Heart right ventricle (tissue), 16 donors: ENCODE measurements at regions not wholly inside any gene's neighbourhood (a gene's known extent, or its start where the extent isn't known, plus 50 kb on each side); places are given as distances from the start of the nearest gene placed in this dataset.

ENCODE experiments used
- ATAC-seq, 8 donors: fragments of 200-7000 bp; cut with Tn5 transposase; one replicate each; pipeline ENCODE4 v1.9.1; 2020; ENCODE audit warnings: mild to moderate bottlenecking in 8 of 8, moderate library complexity in 8 of 8, moderate number of reproducible peaks in 1 of 8
- DNase-seq, 2 donors: peaks; one replicate each; pipeline ENCODE4 v3.0.0-alpha.2; 2020
- H3K27ac ChIP-seq, 10 donors: fragments of 200-600 bp; sonication (generic) in 2 of 10; one replicate each; pipeline versions ENCODE4 v1.5.0 to v1.8.0; 2020 to 2022; ENCODE audit warnings: mild to moderate bottlenecking in 3 of 10
- H3K27me3 ChIP-seq, 7 donors: fragments of 200-600 bp; one replicate each; pipeline ENCODE4 v1.8.0; 2021 to 2022; ENCODE audit warnings: mild to moderate bottlenecking in 2 of 7
- H3K36me3 ChIP-seq, 9 donors: fragments of 200-600 bp; sonication (generic) in 1 of 9; one replicate each; pipeline versions ENCODE4 v1.5.0 to v1.8.0; 2020 to 2022; ENCODE audit warnings: mild to moderate bottlenecking in 2 of 9
- H3K4me1 ChIP-seq, 9 donors: fragments of 200-600 bp; sonication (generic) in 1 of 9; one replicate each; pipeline versions ENCODE4 v1.5.0 to v1.8.0; 2020 to 2022; ENCODE audit warnings: mild to moderate bottlenecking in 4 of 9
- H3K4me3 ChIP-seq, 10 donors: fragments of 200-600 bp; sonication (generic) in 2 of 10; one replicate each; pipeline versions ENCODE4 v1.5.0 to v1.8.0; 2020 to 2022; ENCODE audit warnings: mild to moderate bottlenecking in 7 of 10, moderate library complexity in 2 of 10
- H3K9me3 ChIP-seq, 11 donors: fragments of 200-600 bp in 10 of 11; sonication (generic) in 2 of 11; one replicate each; pipeline versions ENCODE4 v1.5.0 to v1.8.0; 2013 to 2022; ENCODE audit warnings: mild to moderate bottlenecking in 2 of 11, control low read depth in 1 of 11, moderate library complexity in 1 of 11
- CTCF ChIP-seq, 9 donors: fragments of 200-600 bp; sonication (generic) in 2 of 9; IDR thresholded peaks; one replicate each; pipeline versions ENCODE4 v1.5.0 to v1.8.0; 2021 to 2022; ENCODE audit warnings: antibody characterized with exemption in 9 of 9, mild to moderate bottlenecking in 5 of 9, moderate library complexity in 1 of 9
- WGBS, 2 donors: extraction: QIAGEN DNeasy Blood & Tissue Kit; methylation state at CpG; one replicate each; pipeline ENCODE4 v1.1.7; 2013; ENCODE audit warnings: inconsistent platforms in 1 of 2; 5-methylcytosine and 5-hydroxymethylcytosine counted together
- intact Hi-C, 10 donors: fragments of 100-400 bp; cut with DNase I; formaldehyde crosslinking; loops; one replicate each; pipeline versions ENCODE4 v1.11.1 to v1.14.2; 2022
- donor health status: Arrhythmogenic right ventricular cardiomyopathy.
- donor health status: ischemic (EF 13 %, LVEDD 7.1; RV severe dilation, severe dysfunction).
- donor health status: healthy with polysubstance abuse.
- donor health status: DM: no; HTN: yes; CAD: no.
- donor health status: DM: no; HTN: no; CAD: no.
- donor health status: ischemic (EF 25% LVEDD 6.9; RV normal size, moderate dysfunction).
- donor health status: ischemic (EF 25% LVEDD 5.7; RV mildly dilated, moderate dysfunction).
- donor health status: healthy.
- donor health status: DM: yes; HTN: yes; CAD: no.
- donor health status: Ischemic cardiomyopathy.
- donor health status: ischemic (EF 35%, LVEDD 5.7; RV mildly dilated, moderate dysfunction).
- donor health status: nonischemic (EF 11% LVEDD 7.7; RV severe dilation, severe dysfunction).
- donor health status: DM: yes; HTN: yes; CAD: no.
- donor health status: PGD.
- donor health status: ischemic (EF 29% LVEDD 5.4; RV normal size, mild dysfunction).
- donor health status: nonischemic (EF 23%, LVEDD 6.1; RV moderate dilation, normal function).

GRCh38 chr5:39494534-39494933, 69.8 kb upstream of the DAB2 start:
- no peak overlapping the region for H3K4me3 ChIP-seq
- no peaks in the 10 kb centered on the region for H3K27me3 ChIP-seq
- peaks cover 0 to 27% (median 8%) of the 10 kb centered on the region in 9 donors for H3K4me1 ChIP-seq
- 75 to 87% methylated on average over 1 of the region's 1 CpG for WGBS, 2 donors
- H3K9me3 ChIP-seq: peaks cover 0 to 28% (median 10%) of the 10 kb centered on the region in 11 donors
- ATAC-seq (no peak), DNase-seq (no peak)
- intact Hi-C loops: no loop called here
- peak overlapping the region in 4 of 10 donors; percentile 2 to 63 (median 39) for H3K27ac ChIP-seq
- no peaks in the 10 kb centered on the region for H3K36me3 ChIP-seq
- TF ChIP-seq CTCF (IDR thresholded peaks at IDR 0.05): no peak

GRCh38 chr5:39494107-39494510, 69.3 kb upstream of the DAB2 start:
- TF ChIP-seq CTCF (IDR thresholded peaks at IDR 0.05): no peak
- Histone ChIP-seq H3K27ac (peak overlapping the region in 4 of 10 donors; percentile 2 to 63 (median 39)), H3K36me3 (no peaks in the 10 kb centered on the region), H3K9me3 (peaks cover 0 to 29% (median 10%) of the 10 kb centered on the region in 11 donors), H3K4me1 (peaks cover 0 to 27% (median 8%) of the 10 kb centered on the region in 9 donors), H3K27me3 (no peaks in the 10 kb centered on the region), H3K4me3 (no peak overlapping the region)
- intact Hi-C loops: no loop called here
- no peak for DNase-seq
- WGBS, 2 donors: 34 to 46% methylated on average over 3 of the region's 3 CpGs
- ATAC-seq: peak in 5 of 8 donors; percentile 29 to 57 (median 47)

GRCh38 chr5:39491210-39491609, 66.4 kb upstream of the DAB2 start:
- Histone ChIP-seq H3K9me3 (peaks cover 0 to 29% (median 10%) of the 10 kb centered on the region in 11 donors), H3K4me3 (no peak overlapping the region), H3K27me3 (no peaks in the 10 kb centered on the region), H3K27ac (no peak overlapping the region), H3K4me1 (peaks cover 0 to 23% (median 8%) of the 10 kb centered on the region in 9 donors), H3K36me3 (no peaks in the 10 kb centered on the region)
- intact Hi-C loops: no loop called here
- 86 to 96% methylated on average over 1 of the region's 1 CpG for WGBS, 2 donors
- DNase-seq (no peak), ATAC-seq (no peak)
- no peak for TF ChIP-seq CTCF (IDR thresholded peaks at IDR 0.05)

- Histone ChIP-seq H3K36me3 (no peaks in the 10 kb centered on the region), H3K4me3 (no peak overlapping the region), H3K27ac (no peak overlapping the region), H3K9me3 (peaks cover 0 to 29% (median 10%) of the 10 kb centered on the region in 11 donors), H3K4me1 (peaks cover 0 to 7% (median 2%) of the 10 kb centered on the region in 9 donors), H3K27me3 (no peaks in the 10 kb centered on the region)
- WGBS, 2 donors: 96 to 100% methylated on average over 1 of the region's 1 CpG
- no peak for TF ChIP-seq CTCF (IDR thresholded peaks at IDR 0.05)
- no peak for ATAC-seq
- intact Hi-C loops: no loop called here
- DNase-seq: no peak
Measured at GRCh38 chr5:39489263-39489662, 64.5 kb upstream of the DAB2 start.
